NCI-H2171 (cell line): ENCODE measurements at regions not wholly inside any gene's neighbourhood (a gene's known extent, or its start where the extent isn't known, plus 50 kb on each side); places are given as distances from the start of the nearest gene placed in this dataset.

Experiments used
- DNase-seq: peaks from one replicate; lab custom pipeline; 2025; lab: John Stamatoyannopoulos, UW

- no peak for DNase-seq
Observed at GRCh38 chr6:100944644-100945043, 63.5 kb upstream of the ASCC3 start.

- no peak for DNase-seq
Observed at GRCh38 chr6:100946021-100946540, 65.0 kb upstream of the ASCC3 start.

- DNase-seq = no peak
Observed at GRCh38 chr6:100946711-100947110, 65.6 kb upstream of the ASCC3 start.

- DNase-seq = no peak
Observed at GRCh38 chr6:100948381-100949133, 67.4 kb upstream of the ASCC3 start.

GRCh38 chr6:100952006-100952405, 70.9 kb upstream of the ASCC3 start:
- no peak for DNase-seq

GRCh38 chr6:100959280-100959679, 78.2 kb upstream of the ASCC3 start:
- DNase-seq = no peak

- no peak for DNase-seq
Observed at GRCh38 chr6:100962466-100962865, 81.3 kb upstream of the ASCC3 start.

GRCh38 chr6:100965067-100965466, 83.9 kb upstream of the ASCC3 start:
- DNase-seq = no peak

- peak; percentile 5 for DNase-seq
Observed at GRCh38 chr6:100968949-100969348, 87.8 kb upstream of the ASCC3 start.

GRCh38 chr6:100979267-100979666, 98.1 kb upstream of the ASCC3 start:
- DNase-seq = no peak

GRCh38 chr6:100980949-100981348, 99.8 kb upstream of the ASCC3 start:
- DNase-seq = no peak

GRCh38 chr6:100986921-100987320, 105.8 kb upstream of the ASCC3 start:
- no peak for DNase-seq

- no peak for DNase-seq
Observed at GRCh38 chr6:100987556-100987955, 106.4 kb upstream of the ASCC3 start.

GRCh38 chr6:100988391-100988984, 107.4 kb upstream of the ASCC3 start:
- no peak for DNase-seq

- DNase-seq = no peak
Observed at GRCh38 chr6:100990070-100990469, 108.9 kb upstream of the ASCC3 start.

GRCh38 chr6:100996409-100996808, 115.3 kb upstream of the ASCC3 start:
- DNase-seq = no peak

GRCh38 chr6:100998111-100998510, 117.0 kb upstream of the ASCC3 start:
- DNase-seq = no peak

- DNase-seq = no peak
Observed at GRCh38 chr6:100999034-100999597, 118.0 kb upstream of the ASCC3 start.

GRCh38 chr6:101000341-101000740, 119.2 kb upstream of the ASCC3 start:
- no peak for DNase-seq

- no peak for DNase-seq
Observed at GRCh38 chr6:101001012-101001411, 119.9 kb upstream of the ASCC3 start.

GRCh38 chr6:101001607-101002006, 120.5 kb upstream of the ASCC3 start:
- DNase-seq = no peak

GRCh38 chr6:101003075-101003474, 121.9 kb upstream of the ASCC3 start:
- DNase-seq = no peak

GRCh38 chr6:101011186-101011585, 130.1 kb upstream of the ASCC3 start:
- DNase-seq = no peak
